PC-9 (cell line): ENCODE measurements at regions not wholly inside any gene's neighbourhood (a gene's known extent, or its start where the extent isn't known, plus 50 kb on each side); places are given as distances from the start of the nearest gene placed in this dataset.

Source experiments
- BruUV-seq: library from RNA; stranded (reverse); fragments of 400-500 nt; replicated peaks from 2 replicates; lab custom pipeline; 2021; lab: Mats Ljungman, UMichigan
- CTCF ChIA-PET: fragments of 300-600 bp; sonication (Branson Sonifier 250); formaldehyde crosslinking; loops from one replicate; lab custom pipeline; 2022; ENCODE audit warnings: antibody characterized with exemption; lab: Charles Lee
- POLR2A ChIA-PET: fragments of 300-600 bp; sonication (Branson Sonifier 250); formaldehyde crosslinking; loops from one replicate; lab custom pipeline; 2022; ENCODE audit warnings: antibody characterized with exemption; ENCODE audit not compliant: unreplicated experiment; lab: Charles Lee
- DNase-seq, 2 experiments: peaks; one replicate each; pipeline versions ENCODE4 v3.0.0 to v3.0.0-alpha.2; 2015 to 2022; ENCODE audit warnings: mixed read lengths in 1 of 2
- H2AFZ ChIP-seq: fragments of 200-600 bp; sonication (generic); 2 replicates; pipeline ENCODE4 v1.8.1; 2017; ENCODE audit warnings: antibody characterized with exemption
- H3F3A ChIP-seq: fragments of 200-600 bp; sonication (generic); 2 replicates; pipeline ENCODE4 v1.8.1; 2017; ENCODE audit warnings: antibody characterized with exemption, mild to moderate bottlenecking, low read depth; ENCODE audit not compliant: insufficient read depth
- H3K27ac ChIP-seq: fragments of 200-600 bp; sonication (generic); 2 replicates; pipeline ENCODE4 v1.6.1; 2016; ENCODE audit warnings: mixed run types
- H3K27me3 ChIP-seq: fragments of 200-600 bp; sonication (generic); 2 replicates; pipeline ENCODE4 v1.6.1; 2016; ENCODE audit warnings: low read depth, mixed run types; ENCODE audit not compliant: insufficient read depth
- H3K36me3 ChIP-seq: fragments of 200-600 bp; sonication (generic); 2 replicates; pipeline ENCODE4 v1.6.1; 2016; ENCODE audit warnings: low read depth, mixed run types
- H3K4me1 ChIP-seq: fragments of 200-600 bp; sonication (generic); replicated peaks from 2 replicates; pipeline ENCODE4 v1.6.1; 2016; ENCODE audit warnings: mixed run types; ENCODE audit not compliant: insufficient read depth
- H3K4me2 ChIP-seq: fragments of 200-600 bp; sonication (generic); 2 replicates; pipeline ENCODE4 v1.6.1; 2017; ENCODE audit warnings: mixed run types
- H3K4me3 ChIP-seq: fragments of 200-600 bp; sonication (generic); 2 replicates; pipeline ENCODE4 v1.6.1; 2016; ENCODE audit warnings: mixed run types
- H3K79me2 ChIP-seq: fragments of 200-600 bp; sonication (generic); 2 replicates; pipeline ENCODE4 v1.6.1; 2017; ENCODE audit warnings: low read depth, mixed run types
- H3K9me2 ChIP-seq: fragments of 200-600 bp; sonication (generic); 2 replicates; pipeline ENCODE4 v1.8.1; 2017; ENCODE audit warnings: mild to moderate bottlenecking; ENCODE audit not compliant: insufficient read depth
- H3K9me3 ChIP-seq: fragments of 200-600 bp; sonication (generic); 2 replicates; pipeline ENCODE4 v1.8.1; 2016; ENCODE audit warnings: low read depth; ENCODE audit not compliant: insufficient read depth
- H4K20me1 ChIP-seq: fragments of 200-600 bp; sonication (generic); 2 replicates; pipeline ENCODE4 v1.8.1; 2017; ENCODE audit not compliant: insufficient read depth
- CTCF ChIP-seq: fragments of 200-600 bp; sonication (generic); conservative IDR thresholded peaks from 2 replicates; pipeline ENCODE4 v1.6.1; 2017; ENCODE audit warnings: mixed run types, antibody characterized with exemption, mild to moderate bottlenecking, moderate library complexity
- EZH2 ChIP-seq: fragments of 200-600 bp; sonication (generic); IDR thresholded peaks from 2 replicates; pipeline ENCODE4 v1.8.0; 2017; ENCODE audit warnings: antibody characterized with exemption, low read depth
- intact Hi-C: fragments of 100-400 bp; cut with micrococcal nuclease; formaldehyde crosslinking; loops from one replicate; pipeline ENCODE4 v1.10.0; 2022; ENCODE audit not compliant: unreplicated experiment

- Histone ChIP-seq H3K4me3 (no peak overlapping the region), H3K9me3 (no peaks in the 10 kb centered on the region), H2AFZ (no peak overlapping the region), H3F3A (no peaks in the 10 kb centered on the region), H3K27me3 (0 out of 2 replicates have a peak, but pooled peaks cover 3% of the 10 kb centered on the region), H3K4me1 (no peaks in the 10 kb centered on the region), H3K4me2 (no peak overlapping the region), H3K27ac (no peak overlapping the region), H4K20me1 (no peaks in the 10 kb centered on the region), H3K9me2 (no peaks in the 10 kb centered on the region), H3K79me2 (no peaks in the 10 kb centered on the region), H3K36me3 (no peaks in the 10 kb centered on the region)
- no peak for DNase-seq
- ChIA-PET CTCF (no interaction called here), POLR2A (no interaction called here)
- no peak for TF ChIP-seq EZH2
- no peak for TF ChIP-seq CTCF
- intact Hi-C loops: no loop called here
- BruUV-seq: no TSS peak
Observed at GRCh38 chr3:63768888-63769287, 50.2 kb upstream of the C3orf49 start.
